Activated CD4-positive, alpha-beta T cell treated with anti-CD3 and anti-CD28 coated beads, Interleukin-2, amount 10 ng/mL, durations not matched to agents 24 days and 14 days (primary cell): ENCODE measurements at regions not wholly inside any gene's neighbourhood (a gene's known extent, or its start where the extent isn't known, plus 50 kb on each side); places are given as distances from the start of the nearest gene placed in this dataset.
"Not testable (repeated sequence)": the region's sequence is repeated elsewhere in the genome, so short reads cannot be mapped to it uniquely, and the experiment has no call there.

Experiments used
- DNase-seq: peaks from one replicate; pipeline ENCODE4 v3.0.0; 2022
- H3K27ac Mint-ChIP-seq: one replicate; pipeline ENCODE4 v1.8.0; 2022; ENCODE audit warnings: mild to moderate bottlenecking, mixed read lengths
- H3K27me3 Mint-ChIP-seq: one replicate; pipeline ENCODE4 v1.8.0; 2022; ENCODE audit warnings: mixed read lengths
- H3K36me3 Mint-ChIP-seq: one replicate; pipeline ENCODE4 v1.8.0; 2022; ENCODE audit warnings: low read depth, mild to moderate bottlenecking, mixed read lengths
- H3K4me1 Mint-ChIP-seq: one replicate; pipeline ENCODE4 v1.8.0; 2021; ENCODE audit warnings: mixed read lengths
- H3K4me3 Mint-ChIP-seq: one replicate; pipeline ENCODE4 v1.8.0; 2022; ENCODE audit warnings: mild to moderate bottlenecking, moderate library complexity, mixed read lengths
- H3K9me3 Mint-ChIP-seq: one replicate; pipeline ENCODE4 v1.8.0; 2021; ENCODE audit warnings: mixed read lengths
- intact Hi-C: fragments of 100-400 bp; cut with micrococcal nuclease; formaldehyde crosslinking; loops from one replicate; pipeline ENCODE4 v1.15.1; 2023

DNA sequence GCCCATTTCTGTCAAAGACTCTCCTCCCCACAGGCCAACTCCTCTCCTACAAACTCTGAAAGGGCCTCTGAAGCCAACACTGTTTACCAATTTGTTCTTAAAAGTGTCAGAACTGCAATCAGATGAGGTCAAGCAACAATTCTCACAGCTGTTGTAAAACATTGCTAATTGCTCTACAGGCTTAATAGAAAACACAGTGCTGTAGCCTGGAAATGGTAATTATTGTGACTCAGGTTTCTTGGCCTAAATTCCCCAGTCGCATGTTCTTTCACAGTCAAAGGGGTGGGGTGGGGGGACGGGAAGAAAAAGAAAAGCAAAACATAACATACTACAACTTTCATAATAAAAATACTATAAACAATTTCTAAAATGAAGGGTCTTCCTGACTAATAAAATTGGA, 343.2 kb downstream of the DMAC1 start:
- Mint-ChIP-seq H3K9me3 (no peaks in the 10 kb centered on the region), H3K27me3 (peaks cover 11% of the 10 kb centered on the region), H3K4me1 (no peaks in the 10 kb centered on the region), H3K36me3 (no peaks in the 10 kb centered on the region), H3K27ac (no peak overlapping the region), H3K4me3 (no peak overlapping the region)
- no peak for DNase-seq
- intact Hi-C loops: no loop called here

GRCh38 chr9:7454624-7455023, 345.0 kb downstream of the DMAC1 start:
- no peaks in the 10 kb centered on the region for H3K4me1 Mint-ChIP-seq
- no peak overlapping the region for H3K27ac Mint-ChIP-seq
- no peak overlapping the region for H3K4me3 Mint-ChIP-seq
- H3K27me3 Mint-ChIP-seq: peaks cover 11% of the 10 kb centered on the region
- H3K36me3 Mint-ChIP-seq: no peaks in the 10 kb centered on the region
- no peaks in the 10 kb centered on the region for H3K9me3 Mint-ChIP-seq
- DNase-seq: no peak
- intact Hi-C loops: no loop called here

- no peak overlapping the region for H3K27ac Mint-ChIP-seq
- intact Hi-C loops: no loop called here
- no peaks in the 10 kb centered on the region for H3K36me3 Mint-ChIP-seq
- no peaks in the 10 kb centered on the region for H3K4me1 Mint-ChIP-seq
- no peak overlapping the region for H3K4me3 Mint-ChIP-seq
- H3K27me3 Mint-ChIP-seq: peaks cover 8% of the 10 kb centered on the region
- H3K9me3 Mint-ChIP-seq: no peaks in the 10 kb centered on the region
- no peak for DNase-seq
These were observed 347.2 kb downstream of the DMAC1 start for GRCh38 chr9:7452378-7452777.

DNA sequence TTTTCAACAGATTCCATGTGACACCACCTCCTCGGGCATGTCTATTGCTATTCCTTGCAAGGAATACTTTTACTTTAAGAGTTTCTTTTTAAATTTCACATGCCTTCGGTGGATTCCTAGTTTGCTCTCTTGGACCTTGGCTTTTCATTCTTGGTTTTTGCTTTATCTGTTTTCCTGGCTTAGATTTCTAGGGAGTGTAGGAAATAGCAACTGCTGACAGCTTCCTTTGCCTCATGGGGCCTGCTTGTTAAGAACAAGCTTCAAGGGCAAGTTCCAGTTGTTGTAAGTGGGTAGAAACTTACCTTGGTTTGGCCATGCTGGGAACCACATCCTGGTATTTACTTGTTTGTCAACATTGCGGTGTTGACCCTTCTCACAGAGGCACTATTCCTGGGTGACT, 348.5 kb downstream of the DMAC1 start:
- Mint-ChIP-seq H3K9me3 (no peaks in the 10 kb centered on the region), H3K27ac (no peak overlapping the region), H3K4me1 (no peaks in the 10 kb centered on the region), H3K36me3 (no peaks in the 10 kb centered on the region), H3K27me3 (peaks cover 5% of the 10 kb centered on the region), H3K4me3 (no peak overlapping the region)
- intact Hi-C loops: no loop called here
- DNase-seq: no peak

- intact Hi-C loops: no loop called here
- Mint-ChIP-seq H3K27me3 (no peaks in the 10 kb centered on the region), H3K36me3 (no peaks in the 10 kb centered on the region), H3K4me3 (no peak overlapping the region), H3K9me3 (peaks cover 4% of the 10 kb centered on the region), H3K27ac (no peak overlapping the region), H3K4me1 (no peaks in the 10 kb centered on the region)
- no peak for DNase-seq
These were observed 356.0 kb downstream of the DMAC1 start for GRCh38 chr9:7443541-7443940.

DNA sequence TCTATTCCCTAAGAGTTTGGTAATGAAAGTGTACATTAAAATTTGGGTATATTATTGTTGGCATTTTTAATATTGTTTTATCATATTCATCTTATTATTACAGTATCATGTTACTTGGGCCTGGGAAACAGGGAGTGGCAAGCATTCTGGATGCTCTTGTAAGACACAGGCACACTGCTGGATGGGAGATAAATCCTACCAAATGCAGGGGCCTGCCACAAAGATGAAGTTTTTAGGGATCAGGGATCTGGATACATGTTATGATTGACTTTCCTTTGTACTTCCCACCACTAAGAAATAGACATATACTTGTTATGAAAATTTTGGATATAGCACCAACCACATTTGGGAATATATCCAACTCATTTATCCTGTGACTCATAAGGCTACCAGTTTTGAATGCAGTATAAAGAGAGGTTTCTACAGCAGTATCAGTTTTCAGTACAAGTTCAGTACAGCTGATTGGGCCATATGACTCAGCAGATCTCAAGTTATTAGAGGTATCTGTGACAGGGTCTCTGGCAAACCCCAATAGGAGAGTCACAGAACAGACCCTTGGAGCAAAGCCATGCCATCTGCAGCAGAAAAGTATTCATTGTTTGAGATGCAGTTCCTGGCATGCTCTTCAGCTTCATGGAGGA, 360.1 kb downstream of the DMAC1 start:
- H3K4me3 Mint-ChIP-seq: no peak overlapping the region
- H3K27me3 Mint-ChIP-seq: no peaks in the 10 kb centered on the region
- H3K36me3 Mint-ChIP-seq: no peaks in the 10 kb centered on the region
- no peak for DNase-seq
- intact Hi-C loops: no loop called here
- H3K27ac Mint-ChIP-seq: no peak overlapping the region
- H3K4me1 Mint-ChIP-seq: no peaks in the 10 kb centered on the region
- H3K9me3 Mint-ChIP-seq: peaks cover 3% of the 10 kb centered on the region

GRCh38 chr9:7436754-7437153, 362.8 kb downstream of the DMAC1 start:
- DNase-seq: no peak
- H3K9me3 Mint-ChIP-seq: peaks cover 12% of the 10 kb centered on the region

GRCh38 chr9:7433508-7434292, 365.9 kb downstream of the DMAC1 start:
- peaks cover 20% of the 10 kb centered on the region for H3K9me3 Mint-ChIP-seq
- intact Hi-C loops: no loop called here
- H3K4me1 Mint-ChIP-seq: no peaks in the 10 kb centered on the region
- H3K4me3 Mint-ChIP-seq: no peak overlapping the region
- no peak for DNase-seq
- no peak overlapping the region for H3K27ac Mint-ChIP-seq
- H3K36me3 Mint-ChIP-seq: no peaks in the 10 kb centered on the region
- no peaks in the 10 kb centered on the region for H3K27me3 Mint-ChIP-seq

More at GRCh38 chr9:7436754-7437153, 362.8 kb downstream of the DMAC1 start:
- Mint-ChIP-seq H3K27ac (no peak overlapping the region), H3K4me1 (no peaks in the 10 kb centered on the region), H3K27me3 (no peaks in the 10 kb centered on the region), H3K36me3 (no peaks in the 10 kb centered on the region), H3K4me3 (no peak overlapping the region)
- intact Hi-C loops: no loop called here

GRCh38 chr9:7432989-7433388, 366.6 kb downstream of the DMAC1 start:
- peaks cover 24% of the 10 kb centered on the region for H3K9me3 Mint-ChIP-seq
- H3K4me1 Mint-ChIP-seq: no peaks in the 10 kb centered on the region
- H3K36me3 Mint-ChIP-seq: no peaks in the 10 kb centered on the region
- intact Hi-C loops: no loop called here
- no peak for DNase-seq
- H3K27ac Mint-ChIP-seq: no peak overlapping the region
- H3K4me3 Mint-ChIP-seq: no peak overlapping the region
- H3K27me3 Mint-ChIP-seq: no peaks in the 10 kb centered on the region

- DNase-seq: not testable (repeated sequence)
These were observed 382.2 kb downstream of the DMAC1 start for GRCh38 chr9:7417397-7417796.

GRCh38 chr9:7415836-7416235, 383.7 kb downstream of the DMAC1 start:
- no peak overlapping the region for H3K27ac Mint-ChIP-seq
- H3K4me3 Mint-ChIP-seq: no peak overlapping the region
- H3K9me3 Mint-ChIP-seq: peaks cover 4% of the 10 kb centered on the region
- intact Hi-C loops: no loop called here
- DNase-seq: no peak
- no peaks in the 10 kb centered on the region for H3K4me1 Mint-ChIP-seq
- peaks cover 5% of the 10 kb centered on the region for H3K27me3 Mint-ChIP-seq
- H3K36me3 Mint-ChIP-seq: no peaks in the 10 kb centered on the region

More at GRCh38 chr9:7417397-7417796, 382.2 kb downstream of the DMAC1 start:
- H3K36me3 Mint-ChIP-seq, intact Hi-C loops, H3K27me3 Mint-ChIP-seq, H3K4me1 Mint-ChIP-seq, H3K9me3 Mint-ChIP-seq, H3K4me3 Mint-ChIP-seq, H3K27ac Mint-ChIP-seq: not testable (repeated sequence)

- no peak overlapping the region for H3K27ac Mint-ChIP-seq
- intact Hi-C loops: loop anchor here (10.0 kb wide), 1 partner anchor 354 kb away; no protein-coding TSS in a partner anchor
- no peaks in the 10 kb centered on the region for H3K36me3 Mint-ChIP-seq
- H3K4me1 Mint-ChIP-seq: peaks cover 10% of the 10 kb centered on the region
- peaks cover 5% of the 10 kb centered on the region for H3K9me3 Mint-ChIP-seq
- peaks cover 5% of the 10 kb centered on the region for H3K27me3 Mint-ChIP-seq
- H3K4me3 Mint-ChIP-seq: no peak overlapping the region
- no peak for DNase-seq
These were observed 390.7 kb downstream of the DMAC1 start for GRCh38 chr9:7408845-7409244.

DNA sequence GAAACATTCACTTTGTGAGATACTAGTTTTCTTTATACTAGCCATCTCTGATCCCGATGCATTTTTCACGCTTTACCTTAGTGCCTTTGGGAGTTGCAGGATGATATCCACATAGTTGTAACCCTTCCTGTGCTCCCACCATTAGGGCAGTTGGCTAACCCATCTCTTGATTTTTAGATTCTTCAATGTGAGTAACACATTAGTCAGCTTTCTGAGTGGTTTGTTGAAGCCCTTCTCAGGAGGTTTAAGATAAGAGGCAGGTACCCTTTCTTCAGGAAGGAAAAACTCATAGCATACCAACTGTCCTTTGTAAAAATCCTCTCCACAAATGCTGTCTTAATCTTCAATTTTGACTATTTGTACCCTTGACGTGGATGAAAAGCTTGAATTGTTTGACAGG, 392.3 kb downstream of the DMAC1 start:
- peaks cover 9% of the 10 kb centered on the region for H3K27me3 Mint-ChIP-seq

DNA sequence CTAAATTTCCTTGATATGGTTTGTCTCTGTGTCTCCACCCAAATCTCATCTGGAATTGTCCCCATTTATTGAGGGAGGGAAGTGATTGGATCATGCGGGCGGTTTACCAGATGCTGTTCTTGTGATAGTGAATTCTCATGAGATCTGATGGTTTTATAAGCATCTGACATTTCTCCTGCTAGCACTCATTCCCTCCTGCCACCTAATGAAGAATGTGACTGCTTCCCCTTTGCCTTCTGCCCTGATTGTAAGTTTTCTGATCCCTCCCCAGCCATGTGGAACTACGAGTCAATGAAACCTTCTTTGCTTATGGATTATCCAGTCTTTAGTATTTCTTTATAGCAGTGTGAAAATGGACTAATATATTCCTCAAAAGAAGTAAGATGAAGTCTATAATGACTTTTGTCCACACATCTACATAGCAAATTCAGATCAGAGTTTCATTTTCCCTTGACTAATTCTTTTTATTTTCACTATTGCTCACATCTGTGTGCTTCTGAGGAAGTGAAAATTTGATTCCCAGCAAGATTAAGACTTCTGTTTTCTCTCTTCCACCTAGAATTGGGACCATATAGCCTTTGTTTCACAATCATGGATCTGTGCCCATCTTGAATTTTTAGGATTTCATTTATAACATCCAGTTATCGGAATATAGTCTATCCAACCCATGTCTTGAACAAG, 393.5 kb downstream of the DMAC1 start:
- Mint-ChIP-seq H3K4me3 (no peak overlapping the region), H3K4me1 (peaks cover 10% of the 10 kb centered on the region), H3K27me3 (peaks cover 13% of the 10 kb centered on the region), H3K9me3 (peaks cover 5% of the 10 kb centered on the region), H3K27ac (no peak overlapping the region), H3K36me3 (no peaks in the 10 kb centered on the region)
- no peak for DNase-seq
- intact Hi-C loops: loop anchor here (10.0 kb wide), 1 partner anchor 351 kb away; no protein-coding TSS in a partner anchor

More for the DNA sequence above, 392.3 kb downstream of the DMAC1 start:
- Mint-ChIP-seq H3K4me1 (peaks cover 10% of the 10 kb centered on the region), H3K36me3 (no peaks in the 10 kb centered on the region), H3K4me3 (no peak overlapping the region), H3K27ac (no peak overlapping the region), H3K9me3 (peaks cover 5% of the 10 kb centered on the region)
- no peak for DNase-seq
- intact Hi-C loops: loop anchor here (10.0 kb wide), 1 partner anchor 352 kb away; no protein-coding TSS in a partner anchor
